ENCODE measurements at regions not wholly inside any gene's neighbourhood (a gene's known extent, or its start where the extent isn't known, plus 50 kb on each side); places are given as distances from the start of the nearest gene placed in this dataset.

DNA sequence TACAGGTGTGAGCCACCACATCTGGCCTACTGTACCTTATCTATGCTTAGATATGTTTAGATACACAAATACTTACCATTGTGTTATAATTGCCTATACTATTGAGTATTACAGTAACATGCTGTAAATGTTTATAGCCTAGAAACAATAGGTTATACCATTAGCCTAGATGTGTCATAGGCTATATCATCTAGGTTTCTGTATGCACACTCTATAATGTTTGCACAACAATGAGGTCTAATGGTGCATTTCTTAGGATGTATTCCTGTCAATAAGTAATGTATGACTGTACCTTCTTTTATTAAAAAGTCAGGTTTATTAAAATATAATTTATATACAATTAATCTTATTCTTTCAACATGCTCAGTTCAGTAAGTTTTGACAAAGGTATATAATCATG is 683.1 kb downstream of the LRRC70 start (continued):
- TF ChIP-seq, protein P1, sequence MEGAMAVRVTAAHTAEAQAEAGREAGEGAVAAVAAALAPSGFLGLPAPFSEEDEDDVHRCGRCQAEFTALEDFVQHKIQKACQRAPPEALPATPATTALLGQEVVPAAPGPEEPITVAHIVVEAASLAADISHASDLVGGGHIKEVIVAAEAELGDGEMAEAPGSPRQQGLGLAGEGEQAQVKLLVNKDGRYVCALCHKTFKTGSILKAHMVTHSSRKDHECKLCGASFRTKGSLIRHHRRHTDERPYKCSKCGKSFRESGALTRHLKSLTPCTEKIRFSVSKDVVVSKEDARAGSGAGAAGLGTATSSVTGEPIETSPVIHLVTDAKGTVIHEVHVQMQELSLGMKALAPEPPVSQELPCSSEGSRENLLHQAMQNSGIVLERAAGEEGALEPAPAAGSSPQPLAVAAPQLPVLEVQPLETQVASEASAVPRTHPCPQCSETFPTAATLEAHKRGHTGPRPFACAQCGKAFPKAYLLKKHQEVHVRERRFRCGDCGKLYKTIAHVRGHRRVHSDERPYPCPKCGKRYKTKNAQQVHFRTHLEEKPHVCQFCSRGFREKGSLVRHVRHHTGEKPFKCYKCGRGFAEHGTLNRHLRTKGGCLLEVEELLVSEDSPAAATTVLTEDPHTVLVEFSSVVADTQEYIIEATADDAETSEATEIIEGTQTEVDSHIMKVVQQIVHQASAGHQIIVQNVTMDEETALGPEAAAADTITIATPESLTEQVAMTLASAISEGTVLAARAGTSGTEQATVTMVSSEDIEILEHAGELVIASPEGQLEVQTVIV (IDR thresholded peaks at IDR 0.05; ENCODE audit: borderline replicate concordance, partially characterized antibody) = no peak
- TF ChIP-seq SRF (IDR thresholded peaks at IDR 0.05; ENCODE audit: low read depth in 2 of 2, low read length in 2 of 2) (no peak), MXI1 (IDR thresholded peaks at IDR 0.05; ENCODE audit: low read depth, low read length) (no peak), CHD2 (IDR thresholded peaks at IDR 0.05; ENCODE audit: borderline replicate concordance, low read depth, low read length) (no peak)

GRCh38 chr5:63255594-63255993 is 677.0 kb downstream of the LRRC70 start:
- FAIRE-seq (no peak), ATAC-seq (no peak), DNase-seq (ENCODE audit: low read depth, low spot score) (no peak)
- Histone ChIP-seq H3K9me3 (replicated peaks; ENCODE audit: control insufficient read depth, insufficient read depth, low read length) (no peaks in the 10 kb centered on the region), H3K27me3 (replicated peaks in 1 of 2; ENCODE audit: control insufficient read depth in 2 of 2, insufficient read depth in 2 of 2, low read length in 1 of 2) (no peaks in the 10 kb centered on the region), H3K79me2 (ENCODE audit: control insufficient read depth, insufficient read depth, low read length) (no peaks in the 10 kb centered on the region), H3K9ac (ENCODE audit: control insufficient read depth, insufficient read depth, low read length) (no peak overlapping the region), H2AFZ (ENCODE audit: control insufficient read depth, low read depth, low read length) (no peak overlapping the region), H3K36me3 (ENCODE audit: control insufficient read depth in 2 of 2, insufficient read depth in 2 of 2, low read length in 1 of 2) (no peaks in the 10 kb centered on the region), H3K4me2 (ENCODE audit: control insufficient read depth, insufficient read depth) (no peak overlapping the region), H4K20me1 (ENCODE audit: control insufficient read depth, insufficient read depth) (no peaks in the 10 kb centered on the region), H3K4me1 (ENCODE audit: control insufficient read depth, insufficient read depth, low read length) (no peaks in the 10 kb centered on the region), H3K4me3 (no peak overlapping the region), H3K27ac (ENCODE audit: control insufficient read depth, insufficient read depth) (no peak overlapping the region)
- no TSS peak for BruUV-seq (replicated peaks)
- TF ChIP-seq MTA2 (IDR thresholded peaks at IDR 0.05; ENCODE audit: low read depth) = no peak
- WGBS (ENCODE audit: insufficient coverage, insufficient replicate concordance, low lambda C conversion rate, missing lambda C conversion rate) = 42% methylated on average over 5 of the region's 5 CpGs
- ChIA-PET CTCF (no interaction called here), POLR2A (no interaction called here), RAD21 (ENCODE audit: unreplicated experiment) (no interaction called here), SMC1A (ENCODE audit: uncharacterized antibody, unreplicated experiment) (no interaction called here)
- intact Hi-C loops (cut with micrococcal nuclease; ENCODE audit: unreplicated experiment) (no loop called here), in situ Hi-C loops (cut with MboI) (no loop called here)

All from GM12878 (cell line).